NCI-H526 (cell line): ENCODE measurements at regions not wholly inside any gene's neighbourhood (a gene's known extent, or its start where the extent isn't known, plus 50 kb on each side); places are given as distances from the start of the nearest gene placed in this dataset.
A peak's percentile ranks its signal among the peaks of the same experiment; 100 is the strongest.

Source experiments
- DNase-seq, 2 experiments: peaks; one replicate each; lab custom pipeline; 2025; lab: John Stamatoyannopoulos, UW

DNA sequence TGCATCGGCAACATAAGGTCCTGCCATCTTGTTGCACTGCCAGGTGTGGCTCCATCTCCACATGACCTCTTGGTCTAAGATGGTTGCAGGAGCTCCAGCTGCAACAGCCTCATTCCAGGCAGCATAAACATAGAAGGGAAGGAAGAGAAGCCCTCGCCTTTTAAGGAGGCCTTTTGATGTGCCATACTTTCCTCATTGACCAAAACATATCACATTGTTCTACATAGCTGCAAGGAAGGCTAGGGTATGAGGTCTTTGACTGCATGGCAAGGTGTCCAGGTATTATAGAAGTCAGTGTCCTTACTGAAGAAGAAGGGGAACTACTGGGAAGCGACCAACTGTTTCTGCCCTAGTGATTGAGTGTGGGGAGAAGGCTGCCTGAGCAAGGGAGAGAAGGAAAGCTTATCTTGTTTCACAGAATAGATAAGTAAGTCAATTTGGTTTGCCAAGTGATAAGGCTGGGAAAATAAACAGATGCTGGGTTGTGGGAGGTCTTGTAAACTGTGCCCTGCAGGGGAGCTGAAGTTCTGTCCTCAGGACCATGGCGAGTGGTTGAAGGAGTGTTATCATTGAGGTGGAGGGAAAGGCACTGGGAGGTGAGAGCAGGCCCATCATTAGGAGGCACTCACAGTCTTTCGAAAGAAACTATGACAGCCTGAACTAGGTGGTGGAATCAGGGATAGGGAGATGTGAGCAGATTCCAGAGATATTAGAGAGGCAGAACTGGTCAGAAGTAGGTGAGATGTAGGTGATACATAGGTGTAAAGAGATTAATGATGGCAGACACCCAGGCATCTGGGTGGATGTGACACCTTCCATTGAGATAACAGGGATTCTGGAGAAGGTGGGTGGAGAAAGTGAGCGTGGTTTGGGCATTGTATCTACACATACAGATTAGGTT, 93.8 kb upstream of the IGF1R start:
- DNase-seq = no peak

DNA sequence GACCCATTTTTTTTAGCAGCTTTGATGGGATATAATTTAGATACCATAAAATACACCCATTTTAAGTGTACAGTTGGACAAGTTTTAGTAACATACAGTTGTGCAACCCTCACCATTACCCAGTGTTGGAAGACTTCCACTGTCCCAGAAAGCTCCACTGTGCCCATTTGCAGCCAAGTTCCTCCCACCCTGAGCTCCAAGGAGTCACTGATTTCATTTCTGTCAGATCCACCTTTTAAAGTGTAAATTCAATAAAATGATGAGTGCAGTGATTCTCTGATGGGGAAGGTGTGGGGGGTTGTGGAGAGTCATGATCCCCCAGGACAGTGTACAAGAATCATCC, 93.2 kb upstream of the IGF1R start:
- no peak for DNase-seq

DNA sequence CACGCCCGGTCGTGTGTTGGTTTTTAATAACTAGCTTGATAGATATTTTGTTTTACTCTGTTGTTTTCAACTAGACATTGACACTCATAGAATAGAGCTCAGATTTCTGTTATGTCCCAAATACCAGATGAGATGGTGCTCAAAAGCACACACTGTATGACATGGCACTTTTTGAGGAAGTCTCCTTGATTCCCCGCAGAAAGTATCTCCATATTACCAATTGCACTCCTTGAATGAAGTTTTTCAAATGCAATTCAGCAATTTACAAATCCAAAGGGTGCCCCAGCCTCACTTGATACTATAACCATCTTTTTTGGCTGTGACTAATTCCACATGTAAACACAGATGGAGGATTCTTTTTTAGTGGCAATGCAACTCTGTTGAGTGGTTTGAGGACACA, 92.0 kb upstream of the IGF1R start:
- no peak for DNase-seq

DNA sequence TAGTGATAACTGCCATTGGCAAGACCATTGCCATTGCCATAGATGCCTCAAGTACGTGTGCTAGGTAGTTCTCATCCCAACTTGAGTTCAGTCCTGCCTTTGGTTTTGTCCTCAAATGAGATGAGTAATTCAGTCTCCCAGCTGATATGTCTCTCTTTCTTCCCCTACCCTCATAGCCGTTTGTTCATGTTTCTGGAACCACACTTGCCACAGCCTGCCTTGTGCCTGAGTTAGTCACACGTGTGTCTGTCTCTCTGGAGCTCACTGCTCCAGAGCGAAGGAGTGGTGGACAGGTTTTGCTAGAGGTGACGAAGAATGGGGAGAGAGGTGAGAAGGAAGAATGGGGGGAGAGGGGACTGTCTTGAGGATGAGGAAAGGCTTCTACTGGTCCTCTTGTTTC, 88.0 kb upstream of the IGF1R start:
- DNase-seq = no peak

DNA sequence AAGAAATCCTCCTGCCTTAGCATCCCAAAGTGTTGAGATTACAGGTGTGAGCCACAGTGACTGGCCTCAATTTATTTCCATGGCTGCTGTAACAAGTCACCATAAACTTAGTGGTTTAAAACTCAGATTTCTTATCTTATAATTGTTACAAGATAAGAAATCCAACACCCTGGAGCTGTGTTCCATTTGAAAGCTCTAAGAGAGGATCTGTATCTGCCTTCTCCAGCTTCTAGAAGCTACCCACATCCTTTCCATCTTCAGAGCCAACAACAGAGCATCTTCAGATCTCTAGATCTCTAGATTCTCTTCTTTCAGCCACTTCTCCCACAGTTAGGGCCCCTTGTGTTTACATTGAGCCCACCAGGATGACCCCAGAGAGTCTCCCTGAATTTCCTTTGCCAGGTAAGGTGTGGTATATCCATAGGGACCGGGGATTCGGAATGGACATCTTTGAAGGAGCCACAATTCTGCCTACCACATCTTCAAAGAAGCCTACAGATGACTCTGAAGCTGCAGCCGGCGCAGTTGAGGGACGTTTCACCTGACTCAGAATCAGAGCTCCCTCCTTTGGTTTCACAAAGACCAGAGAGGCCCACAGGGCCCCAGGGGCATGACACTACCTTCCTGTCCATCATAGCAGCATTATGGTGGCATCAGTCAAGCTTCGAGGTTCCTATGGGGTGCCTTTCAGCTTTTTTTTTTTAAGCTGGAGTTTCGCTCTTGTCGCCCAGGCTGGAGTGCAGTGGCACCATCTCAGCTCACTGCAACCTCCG, 87.0 kb upstream of the IGF1R start:
- DNase-seq = no peak

DNA sequence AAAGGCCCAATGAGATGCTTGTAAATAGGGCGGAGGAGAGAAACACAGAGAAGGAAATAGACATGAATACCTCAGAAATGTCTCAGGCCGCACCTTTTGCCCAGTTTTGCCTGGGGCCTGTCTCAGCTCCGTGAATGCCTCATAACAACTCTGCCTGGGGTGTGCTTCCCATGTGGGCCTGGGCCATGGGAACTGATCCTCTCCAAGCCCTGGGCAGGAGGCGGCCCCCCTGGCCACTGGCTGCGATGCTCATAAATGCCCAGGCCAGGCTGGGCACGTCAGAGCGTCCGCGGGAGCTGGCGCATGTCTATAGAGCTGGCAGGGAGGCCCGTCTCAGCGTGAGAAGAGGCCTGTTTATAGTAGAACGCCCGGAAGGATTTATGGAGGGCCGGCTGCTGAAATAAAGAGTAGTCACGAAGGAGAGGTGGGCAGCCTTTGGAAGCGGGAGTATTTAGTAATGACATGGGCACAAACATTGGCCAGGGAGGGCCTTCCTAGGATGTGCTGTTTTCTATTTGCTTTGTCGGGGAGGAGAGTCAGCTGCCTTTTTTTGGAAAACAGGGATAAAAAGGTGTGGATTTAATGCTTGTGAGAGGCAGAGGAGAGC, 85.9 kb upstream of the IGF1R start:
- no peak for DNase-seq

DNA sequence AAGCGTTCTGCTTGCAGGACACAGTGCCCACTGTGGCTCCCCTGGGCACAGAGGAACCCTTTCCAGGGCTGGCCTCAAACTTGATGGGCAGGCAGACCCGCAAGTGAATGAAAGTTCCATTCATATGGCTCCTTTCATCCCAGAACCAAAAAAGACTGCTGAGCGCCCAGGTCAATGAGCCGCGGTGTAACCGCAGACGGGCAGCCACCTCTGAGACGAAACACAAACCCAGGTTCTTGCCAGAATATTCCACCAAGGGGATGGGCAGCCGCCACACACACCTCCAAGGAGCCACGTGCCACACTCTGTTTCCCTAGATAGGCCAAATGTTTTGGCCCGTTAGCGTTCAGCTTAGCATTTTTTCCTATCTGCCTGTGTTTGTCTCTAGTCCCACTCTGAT, 82.8 kb upstream of the IGF1R start:
- DNase-seq = no peak

DNA sequence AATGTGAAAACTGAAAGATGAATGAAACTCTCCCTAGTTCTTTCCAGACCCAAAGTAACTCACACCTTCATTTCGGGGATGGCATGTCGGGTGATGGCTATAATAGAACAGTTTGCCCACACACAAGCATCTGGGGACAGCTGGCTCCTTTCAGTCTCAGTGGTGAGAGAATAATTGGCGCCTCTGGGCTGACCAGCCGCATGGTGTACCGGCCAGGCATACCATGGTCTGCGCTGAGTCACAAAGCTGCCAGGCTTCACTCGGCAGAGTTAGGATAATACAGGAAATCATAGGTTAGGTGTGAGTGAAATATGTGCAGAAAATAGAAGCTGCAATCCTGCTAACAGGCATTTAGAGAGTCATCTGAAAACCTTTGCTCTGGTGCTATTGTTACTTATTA, 80.4 kb upstream of the IGF1R start:
- DNase-seq = no peak

DNA sequence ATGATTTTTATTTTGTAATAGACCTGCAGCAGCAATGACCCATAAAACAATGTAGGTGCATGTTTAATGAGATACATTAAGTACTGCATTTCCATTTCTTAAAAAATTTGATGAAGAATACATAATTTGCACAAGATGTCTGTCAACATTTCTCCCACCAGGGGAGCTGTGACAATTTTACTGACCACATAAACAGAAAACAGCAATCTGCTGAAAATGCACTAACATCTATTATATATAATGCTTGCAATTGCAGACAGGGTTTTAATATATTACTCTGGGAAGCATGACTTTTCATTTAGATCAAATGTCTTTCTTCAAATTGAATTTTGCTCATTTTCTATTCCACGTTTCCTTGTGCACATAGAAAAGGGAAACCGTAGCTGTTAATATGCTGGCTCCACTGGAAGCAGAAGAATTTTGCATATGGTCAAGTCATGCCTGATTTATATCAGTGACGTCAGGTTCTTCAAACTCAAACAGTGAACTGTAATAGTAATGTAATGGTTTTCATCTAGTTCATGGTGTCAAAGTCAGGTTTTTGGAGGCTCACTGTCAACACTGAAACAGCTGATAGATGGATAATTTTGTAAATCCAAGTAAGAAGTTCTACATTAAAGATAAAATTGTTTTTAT, 79.8 kb upstream of the IGF1R start:
- DNase-seq = peak in 1 of 2 experiments; percentile 37

DNA sequence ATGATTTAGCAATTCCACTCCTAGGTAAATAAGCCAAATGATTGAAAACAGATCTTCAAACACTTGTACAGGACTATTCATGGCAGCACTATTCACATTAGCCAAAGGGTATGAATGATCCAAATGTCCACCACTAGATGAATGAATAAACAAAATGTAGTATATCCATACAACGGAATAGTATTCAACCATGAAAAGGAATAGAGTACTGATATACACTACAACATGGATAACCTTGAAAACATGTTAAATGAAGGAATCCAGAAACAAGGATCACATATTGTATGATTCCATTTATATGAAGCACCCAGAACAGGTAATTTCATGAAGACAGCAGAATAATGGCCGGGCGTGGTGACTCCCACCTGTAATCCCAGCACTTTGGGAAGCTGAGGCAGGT, 78.2 kb upstream of the IGF1R start:
- no peak for DNase-seq

DNA sequence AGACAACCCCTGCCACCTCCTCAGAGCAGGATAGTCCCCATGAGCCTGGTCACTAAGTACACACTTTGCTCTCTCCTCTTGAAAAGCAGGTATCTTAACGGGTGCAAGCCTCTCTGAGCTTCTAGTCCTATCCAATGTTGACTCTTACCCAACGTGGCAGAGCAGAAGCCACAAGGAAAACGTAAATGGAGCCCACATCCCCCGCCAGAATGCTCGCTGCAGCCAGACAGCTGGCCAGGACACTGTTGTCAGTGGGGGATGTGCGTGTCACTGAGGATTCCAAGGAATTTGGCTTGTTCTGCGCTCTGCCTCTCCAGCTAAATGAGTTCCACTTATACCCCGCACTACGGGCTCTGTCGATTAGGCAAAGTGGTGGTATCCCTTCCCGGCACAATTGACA, 67.8 kb upstream of the IGF1R start:
- no peak for DNase-seq

DNA sequence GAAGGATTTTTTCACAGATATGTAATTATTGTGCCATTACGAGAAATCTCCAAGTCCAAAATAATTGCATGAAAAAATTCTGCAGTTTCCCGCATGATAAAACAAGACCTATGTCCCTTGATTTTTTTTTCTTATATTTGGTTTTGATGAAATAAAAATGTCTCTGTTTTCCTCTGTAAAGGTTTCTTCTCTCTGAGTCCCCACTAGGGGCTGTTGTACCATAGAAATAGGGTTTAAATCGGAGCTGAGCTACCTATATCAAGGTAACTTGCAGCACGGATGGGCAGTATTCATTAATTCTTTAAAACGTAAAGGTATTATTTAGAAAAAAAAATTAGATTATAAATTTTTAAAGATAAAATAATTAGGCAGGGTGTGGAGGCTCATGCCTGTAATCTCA, 66.6 kb upstream of the IGF1R start:
- DNase-seq = peak in 1 of 2 experiments; percentile 41

DNA sequence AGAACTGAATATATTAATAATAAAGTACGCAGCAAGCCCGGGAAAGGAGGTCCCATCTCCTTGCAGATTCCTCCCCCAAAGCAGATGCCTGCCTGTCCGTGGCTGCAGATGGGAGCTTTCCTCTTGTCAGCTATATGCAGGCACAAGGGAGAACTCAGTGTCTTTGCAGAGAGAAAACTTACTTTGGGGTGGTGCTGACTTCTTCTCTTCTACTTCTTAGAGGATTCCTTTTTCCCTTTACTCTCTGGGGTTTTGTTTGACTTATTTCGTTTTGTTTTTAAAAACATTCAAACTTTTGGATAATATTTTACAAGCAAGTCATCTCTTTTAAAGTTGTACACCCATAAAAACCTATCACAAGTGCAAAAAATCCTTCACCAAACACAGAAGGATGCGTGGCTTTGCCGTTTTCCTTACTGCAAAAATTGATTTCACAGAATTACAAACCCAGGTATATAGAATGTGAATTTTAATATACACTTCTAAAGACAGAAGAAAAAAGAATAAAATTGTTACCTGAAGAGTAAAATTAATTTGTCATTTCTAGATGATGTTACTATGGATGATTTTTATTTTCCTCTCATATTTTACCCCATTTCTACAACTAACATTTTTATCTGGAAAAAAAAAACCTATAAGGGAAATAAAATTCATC, 65.3 kb upstream of the IGF1R start:
- no peak for DNase-seq

DNA sequence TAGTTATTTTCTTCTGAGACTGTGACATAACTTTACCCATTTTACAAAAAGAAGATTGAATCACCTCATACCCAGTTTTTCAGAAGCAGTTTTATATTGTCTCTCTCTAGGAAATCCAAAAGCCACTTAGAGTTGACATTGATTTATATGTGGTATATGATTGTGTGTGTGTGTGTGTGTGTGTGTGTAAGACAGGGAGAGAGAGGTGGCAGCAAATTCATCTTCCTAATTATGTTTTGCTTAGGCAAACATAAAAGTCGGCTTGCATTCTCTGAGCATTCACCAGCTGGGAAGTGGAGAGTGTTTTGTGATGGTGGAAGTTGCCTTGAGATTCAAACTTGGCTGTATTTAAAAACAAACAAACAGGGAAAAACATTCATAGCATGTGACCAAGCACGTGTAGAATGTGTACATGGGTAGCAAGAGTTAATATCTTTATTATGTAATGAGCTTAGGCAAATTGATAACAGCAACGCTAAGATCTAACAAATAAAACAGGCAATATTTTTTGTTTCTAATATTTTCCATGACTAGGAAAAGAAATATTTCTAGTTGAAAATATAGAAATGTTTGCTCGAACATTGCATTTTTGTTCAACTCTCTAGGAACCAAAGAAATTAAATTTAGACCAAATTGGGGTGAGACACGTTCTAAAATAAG, 64.4 kb upstream of the IGF1R start:
- peak; percentile 10 to 35 for DNase-seq

DNA sequence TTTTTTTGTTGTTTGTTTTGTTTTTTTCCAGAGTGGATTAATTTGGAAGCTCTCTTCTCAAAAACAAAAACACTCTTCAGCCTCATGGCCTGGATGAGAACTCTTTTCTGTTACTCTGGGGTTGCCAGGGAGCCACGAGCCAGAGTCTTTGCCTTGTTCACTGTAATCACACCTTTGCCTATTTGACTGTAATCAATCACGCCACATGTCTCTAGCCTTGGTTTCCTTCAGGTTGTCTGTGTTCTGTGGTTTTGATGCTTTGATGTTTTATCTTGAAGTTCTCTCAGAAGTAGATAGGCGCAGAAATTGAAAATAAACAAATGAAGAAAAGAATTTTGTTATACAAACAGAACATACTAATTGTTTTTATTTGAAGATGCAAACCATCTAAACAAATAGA, 62.3 kb upstream of the IGF1R start:
- DNase-seq = peak in 1 of 2 experiments; percentile 38

DNA sequence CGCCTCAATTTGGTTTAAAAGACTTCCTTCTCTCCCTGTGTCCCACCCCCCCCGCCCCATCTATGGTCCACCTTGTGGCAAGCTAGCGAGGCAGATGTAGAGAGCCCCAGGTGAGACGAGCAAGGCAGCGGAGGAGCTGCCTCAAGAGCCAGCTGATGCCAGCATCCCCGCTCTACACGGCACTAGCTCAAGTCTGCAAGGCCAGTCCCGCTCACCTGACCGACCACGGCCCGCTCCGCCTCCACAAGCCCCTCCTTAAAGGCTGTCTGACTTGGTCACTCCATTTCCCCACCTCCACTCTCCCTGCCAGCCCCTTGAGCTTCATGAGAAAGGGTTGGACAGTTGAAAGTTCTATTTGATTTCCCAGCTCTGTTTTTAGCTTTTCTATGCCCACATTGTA, 56.2 kb upstream of the IGF1R start:
- no peak for DNase-seq

DNA sequence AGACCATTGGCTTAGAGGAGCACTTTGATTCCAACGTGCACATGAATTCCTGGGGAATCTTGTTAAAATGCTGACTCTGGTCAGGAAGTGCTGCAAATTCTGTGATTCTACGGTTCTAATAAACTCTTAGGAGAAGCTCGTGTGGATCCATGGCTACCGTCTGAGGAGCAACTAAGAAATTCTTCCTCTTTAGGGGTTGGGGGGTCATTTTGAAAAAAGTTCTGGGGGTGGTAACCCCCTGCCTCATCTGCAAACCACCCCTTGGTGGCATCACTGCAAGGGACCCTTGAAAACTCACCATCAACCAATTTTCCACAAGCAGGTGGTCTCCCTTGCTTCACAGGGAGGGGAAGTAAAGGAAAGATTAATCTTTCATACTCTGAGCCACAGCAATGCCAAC, 52.2 kb upstream of the IGF1R start:
- no peak for DNase-seq

DNA sequence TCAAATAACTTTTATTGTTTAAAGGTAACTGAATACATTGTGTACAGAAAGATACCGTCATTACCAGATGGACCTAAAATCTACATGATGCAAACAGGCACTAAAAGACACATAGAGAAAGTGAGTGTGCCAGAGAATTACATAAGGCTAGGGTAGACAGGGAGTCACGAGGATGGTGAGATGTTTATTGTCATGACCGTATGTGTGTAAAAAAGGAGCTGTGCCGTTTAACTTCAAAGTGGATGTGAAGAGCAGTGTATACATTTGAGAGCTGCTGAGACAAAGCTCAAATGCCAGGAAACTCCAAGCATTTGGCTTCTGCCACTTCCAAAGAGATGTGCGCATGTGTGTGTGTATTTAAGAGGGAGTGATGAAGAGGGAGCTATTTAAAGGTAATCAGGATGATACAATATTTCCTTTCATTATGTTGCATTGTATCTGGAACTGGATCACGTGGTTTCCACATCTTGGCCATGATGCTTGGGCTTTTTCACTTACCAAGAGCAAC, 51.4 kb upstream of the IGF1R start:
- peak in 1 of 2 experiments; percentile 29 for DNase-seq

DNA sequence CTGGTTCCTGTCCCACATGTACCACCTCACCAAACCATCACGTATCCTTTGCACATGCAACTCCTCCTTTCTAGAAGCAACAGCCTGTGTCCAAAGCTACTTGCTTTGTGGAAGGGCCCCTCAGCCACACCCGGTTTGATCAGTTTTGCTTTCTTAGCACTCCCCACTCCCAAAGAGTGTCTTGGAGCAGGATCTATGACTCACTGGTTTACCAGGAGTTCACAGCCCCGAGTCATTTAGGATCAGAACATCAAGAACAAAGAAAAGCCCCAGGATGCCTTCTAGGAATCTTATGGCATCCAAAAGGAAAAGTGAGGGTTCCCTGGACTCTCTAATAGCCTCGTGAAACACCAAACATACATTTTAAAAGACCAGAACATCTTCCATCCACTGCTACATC, 50.7 kb upstream of the IGF1R start:
- no peak for DNase-seq
